HG02852 (cell line): ENCODE measurements at regions not wholly inside any gene's neighbourhood (a gene's known extent, or its start where the extent isn't known, plus 50 kb on each side); places are given as distances from the start of the nearest gene placed in this dataset.
A peak's percentile ranks its signal among the peaks of the same experiment; 100 is the strongest.

ENCODE experiments used
- ATAC-seq: cut with Tn5 transposase; IDR thresholded peaks from one replicate; pipeline ENCODE4 v1.9.1; 2021; ENCODE audit warnings: mild to moderate bottlenecking, moderate library complexity; ENCODE audit not compliant: unreplicated experiment

GRCh38 chr3:177590826-177591225 lies 393.5 kb upstream of the TBL1XR1 start:
- no peak for ATAC-seq

GRCh38 chr3:177591379-177591778 lies 394.1 kb upstream of the TBL1XR1 start:
- ATAC-seq = peak; percentile 80

- no peak for ATAC-seq
Measured at GRCh38 chr3:177594096-177594495, 396.8 kb upstream of the TBL1XR1 start.

GRCh38 chr3:177595530-177596188 lies 398.4 kb upstream of the TBL1XR1 start:
- no peak for ATAC-seq

GRCh38 chr3:177596248-177596815 lies 399.1 kb upstream of the TBL1XR1 start:
- no peak for ATAC-seq

GRCh38 chr3:177596816-177597271 lies 399.6 kb upstream of the TBL1XR1 start:
- no peak for ATAC-seq

- peak; percentile 88 for ATAC-seq
Measured at GRCh38 chr3:177597311-177598096, 400.2 kb upstream of the TBL1XR1 start.

GRCh38 chr3:177598097-177598833 lies 401.0 kb upstream of the TBL1XR1 start:
- no peak for ATAC-seq

- ATAC-seq = no peak
Measured at GRCh38 chr3:177599326-177599725, 402.0 kb upstream of the TBL1XR1 start.

GRCh38 chr3:177599837-177600236 lies 402.6 kb upstream of the TBL1XR1 start:
- no peak for ATAC-seq

GRCh38 chr3:177600411-177600810 lies 403.1 kb upstream of the TBL1XR1 start:
- no peak for ATAC-seq

GRCh38 chr3:177601152-177601551 lies 403.9 kb upstream of the TBL1XR1 start:
- no peak for ATAC-seq

- no peak for ATAC-seq
Measured at GRCh38 chr3:177602601-177603147, 405.4 kb upstream of the TBL1XR1 start.

GRCh38 chr3:177603148-177603603 lies 405.9 kb upstream of the TBL1XR1 start:
- peak; percentile 81 for ATAC-seq

- ATAC-seq = no peak
Measured at GRCh38 chr3:177604181-177604580, 406.9 kb upstream of the TBL1XR1 start.

GRCh38 chr3:177606891-177607290 lies 409.6 kb upstream of the TBL1XR1 start:
- no peak for ATAC-seq

GRCh38 chr3:177607589-177607988 lies 410.3 kb upstream of the TBL1XR1 start:
- ATAC-seq = no peak

- no peak for ATAC-seq
Measured at GRCh38 chr3:177608443-177608842, 411.2 kb upstream of the TBL1XR1 start.

GRCh38 chr3:177609613-177610012 lies 412.3 kb upstream of the TBL1XR1 start:
- no peak for ATAC-seq

GRCh38 chr3:177610262-177610661 lies 413.0 kb upstream of the TBL1XR1 start:
- no peak for ATAC-seq
